ENCODE measurements at regions not wholly inside any gene's neighbourhood (a gene's known extent, or its start where the extent isn't known, plus 50 kb on each side); places are given as distances from the start of the nearest gene placed in this dataset.

DNA sequence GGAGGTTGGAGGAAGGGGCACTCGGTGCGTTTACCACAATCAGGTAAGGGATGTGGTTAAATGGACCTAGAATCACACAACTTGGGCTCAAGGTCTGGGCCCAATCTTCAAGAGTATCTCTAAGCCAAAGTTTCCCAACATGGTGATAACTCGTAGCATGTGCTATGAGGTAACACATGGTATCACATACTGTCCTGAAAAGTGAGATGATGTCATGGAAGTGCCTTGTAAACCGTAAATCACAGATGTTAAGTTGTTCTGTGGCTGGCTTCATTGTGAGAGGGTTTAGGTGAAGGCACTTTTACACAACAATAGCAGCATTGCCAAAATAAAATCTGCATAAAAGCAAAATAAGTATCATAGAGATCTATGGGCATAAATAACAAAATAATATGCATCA is 551.8 kb downstream of the PLCL1 start:
- peak; percentile 4 for DNase-seq (ENCODE audit: low read depth)
- TF ChIP-seq, protein P1, sequence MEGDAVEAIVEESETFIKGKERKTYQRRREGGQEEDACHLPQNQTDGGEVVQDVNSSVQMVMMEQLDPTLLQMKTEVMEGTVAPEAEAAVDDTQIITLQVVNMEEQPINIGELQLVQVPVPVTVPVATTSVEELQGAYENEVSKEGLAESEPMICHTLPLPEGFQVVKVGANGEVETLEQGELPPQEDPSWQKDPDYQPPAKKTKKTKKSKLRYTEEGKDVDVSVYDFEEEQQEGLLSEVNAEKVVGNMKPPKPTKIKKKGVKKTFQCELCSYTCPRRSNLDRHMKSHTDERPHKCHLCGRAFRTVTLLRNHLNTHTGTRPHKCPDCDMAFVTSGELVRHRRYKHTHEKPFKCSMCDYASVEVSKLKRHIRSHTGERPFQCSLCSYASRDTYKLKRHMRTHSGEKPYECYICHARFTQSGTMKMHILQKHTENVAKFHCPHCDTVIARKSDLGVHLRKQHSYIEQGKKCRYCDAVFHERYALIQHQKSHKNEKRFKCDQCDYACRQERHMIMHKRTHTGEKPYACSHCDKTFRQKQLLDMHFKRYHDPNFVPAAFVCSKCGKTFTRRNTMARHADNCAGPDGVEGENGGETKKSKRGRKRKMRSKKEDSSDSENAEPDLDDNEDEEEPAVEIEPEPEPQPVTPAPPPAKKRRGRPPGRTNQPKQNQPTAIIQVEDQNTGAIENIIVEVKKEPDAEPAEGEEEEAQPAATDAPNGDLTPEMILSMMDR (conservative IDR thresholded peaks at IDR 0.05; ENCODE audit: control insufficient read depth, insufficient read depth, low read depth, low read length) = no peak
- no peak overlapping the region for H3K4me3 ChIP-seq (ENCODE audit: control insufficient read depth, low read depth, low read length)

GRCh38 chr2:198351647-198352046 is 547.3 kb downstream of the PLCL1 start:
- TF ChIP-seq, protein P1 (conservative IDR thresholded peaks at IDR 0.05; ENCODE audit: control insufficient read depth, insufficient read depth, low read depth, low read length) = no peak
- H3K4me3 ChIP-seq (ENCODE audit: control insufficient read depth, low read depth, low read length) = no peak overlapping the region

DNA sequence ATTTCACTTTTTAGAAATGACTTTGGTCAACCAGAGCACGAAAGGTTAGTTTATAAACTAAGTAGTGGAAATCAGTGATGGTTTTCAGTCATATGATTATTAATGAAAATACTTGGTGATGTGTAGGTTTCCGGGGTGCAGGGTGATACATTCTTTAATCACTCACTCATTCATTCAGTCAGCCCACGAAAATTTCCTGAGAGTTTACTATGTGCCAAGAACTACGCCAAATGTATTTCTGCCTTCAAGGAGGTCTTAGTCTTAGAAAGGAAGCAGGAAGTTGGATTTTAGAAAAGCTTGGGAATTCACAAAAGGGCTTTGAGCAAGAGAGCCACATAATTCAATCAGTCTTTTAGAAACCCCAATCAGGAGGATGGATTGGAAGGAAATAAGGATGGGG is 543.6 kb downstream of the PLCL1 start:
- no peak for DNase-seq (ENCODE audit: low read depth)
- TF ChIP-seq, protein P1 (conservative IDR thresholded peaks at IDR 0.05; ENCODE audit: control insufficient read depth, insufficient read depth, low read depth, low read length) = no peak
- H3K4me3 ChIP-seq (ENCODE audit: control insufficient read depth, low read depth, low read length) = no peak overlapping the region

More at GRCh38 chr2:198351647-198352046, 547.3 kb downstream of the PLCL1 start:
- no peak for DNase-seq (ENCODE audit: low read depth)

DNA sequence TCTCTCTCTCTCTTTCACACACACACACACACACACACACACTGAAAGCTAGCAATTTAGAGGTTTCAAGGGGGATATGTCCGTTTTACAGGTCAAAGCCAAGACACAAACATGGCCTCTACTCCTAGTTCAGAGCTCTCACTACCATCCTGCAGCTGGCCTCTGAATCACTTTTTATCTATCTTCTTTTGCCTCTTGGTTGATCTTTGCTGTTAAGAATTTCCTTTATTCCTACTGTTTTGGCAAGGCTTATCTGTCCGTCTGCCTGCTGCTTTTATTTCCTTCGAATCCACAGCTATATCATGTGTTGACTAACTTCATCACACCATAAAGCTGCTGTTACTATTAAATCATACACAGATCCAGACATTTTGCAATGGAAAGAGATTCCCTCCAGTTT is 543.0 kb downstream of the PLCL1 start:
- TF ChIP-seq, protein P1 (conservative IDR thresholded peaks at IDR 0.05; ENCODE audit: control insufficient read depth, insufficient read depth, low read depth, low read length) = no peak
- H3K4me3 ChIP-seq (ENCODE audit: control insufficient read depth, low read depth, low read length) = no peak overlapping the region
- DNase-seq (ENCODE audit: low read depth) = no peak

GRCh38 chr2:198343471-198343870 is 539.1 kb downstream of the PLCL1 start:
- H3K4me3 ChIP-seq (ENCODE audit: control insufficient read depth, low read depth, low read length) = no peak overlapping the region
- TF ChIP-seq, protein P1 (conservative IDR thresholded peaks at IDR 0.05; ENCODE audit: control insufficient read depth, insufficient read depth, low read depth, low read length) = no peak
- no peak for DNase-seq (ENCODE audit: low read depth)

DNA sequence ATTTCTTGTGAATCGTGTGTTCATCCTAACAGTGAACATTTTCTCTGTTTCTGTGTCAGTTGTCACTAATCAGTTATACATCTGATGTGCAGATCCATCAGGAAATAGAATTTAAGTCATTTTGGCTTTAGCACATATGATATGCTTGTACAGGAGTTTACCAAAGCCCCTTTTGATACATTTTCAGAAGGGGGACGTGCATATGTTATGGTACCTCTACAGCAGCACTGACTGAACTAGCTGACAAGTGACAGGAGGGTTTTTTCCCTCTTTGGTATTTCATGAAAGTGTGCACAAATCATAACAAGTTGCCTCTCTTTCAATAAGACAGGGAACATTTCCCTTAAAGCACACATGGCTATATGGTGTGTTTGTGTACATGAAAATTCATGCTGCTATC is 536.5 kb downstream of the PLCL1 start:
- H3K4me3 ChIP-seq (ENCODE audit: control insufficient read depth, low read depth, low read length) = no peak overlapping the region
- TF ChIP-seq, protein P1 (conservative IDR thresholded peaks at IDR 0.05; ENCODE audit: control insufficient read depth, insufficient read depth, low read depth, low read length) = no peak
- DNase-seq (ENCODE audit: low read depth) = no peak

GRCh38 chr2:198339116-198339515 is 534.7 kb downstream of the PLCL1 start:
- H3K4me3 ChIP-seq (ENCODE audit: control insufficient read depth, low read depth, low read length) = no peak overlapping the region
- TF ChIP-seq, protein P1 (conservative IDR thresholded peaks at IDR 0.05; ENCODE audit: control insufficient read depth, insufficient read depth, low read depth, low read length) = no peak
- DNase-seq (ENCODE audit: low read depth) = no peak

Data from fibroblast of mammary gland (primary cell).